Activated CD8-positive, alpha-beta T cell treated with anti-CD3 and anti-CD28 coated beads for 36 hours (primary cell): ENCODE measurements at regions not wholly inside any gene's neighbourhood (a gene's known extent, or its start where the extent isn't known, plus 50 kb on each side); places are given as distances from the start of the nearest gene placed in this dataset.

ENCODE experiments used
- ATAC-seq: fragments of 200-7000 bp; cut with Tn5 transposase; one replicate; pipeline ENCODE4 v1.10.0; 2021; ENCODE audit warnings: mild to moderate bottlenecking, moderate library complexity
- CTCF ChIA-PET: fragments of 350-600 bp; sonication (Branson Sonifier 250); formaldehyde crosslinking; loops from one replicate; lab custom pipeline; 2021; ENCODE audit warnings: antibody characterized with exemption; lab: Charles Lee
- POLR2A ChIA-PET: fragments of 350-600 bp; sonication (Branson Sonifier 250); formaldehyde crosslinking; loops from one replicate; lab custom pipeline; 2021; ENCODE audit warnings: antibody characterized with exemption; lab: Charles Lee
- DNase-seq: peaks from one replicate; pipeline ENCODE4 v3.0.0-alpha.2; 2020
- H3K27ac Mint-ChIP-seq: one replicate; pipeline ENCODE4 v1.8.0; 2021; ENCODE audit warnings: mild to moderate bottlenecking, mixed read lengths
- H3K27me3 Mint-ChIP-seq: one replicate; pipeline ENCODE4 v1.8.0; 2021; ENCODE audit warnings: mixed read lengths
- H3K36me3 Mint-ChIP-seq: one replicate; pipeline ENCODE4 v1.8.0; 2021; ENCODE audit warnings: low read depth, mixed read lengths
- H3K4me1 Mint-ChIP-seq: one replicate; pipeline ENCODE4 v1.8.0; 2021; ENCODE audit warnings: low read depth, mixed read lengths
- H3K4me3 Mint-ChIP-seq: one replicate; pipeline ENCODE4 v1.8.0; 2021; ENCODE audit warnings: mild to moderate bottlenecking, moderate library complexity, mixed read lengths
- H3K9me3 Mint-ChIP-seq: one replicate; pipeline ENCODE4 v1.8.0; 2021; ENCODE audit warnings: mixed read lengths
- intact Hi-C: fragments of 100-400 bp; cut with micrococcal nuclease; formaldehyde crosslinking; loops from one replicate; pipeline ENCODE4 v1.10.0; 2022
- TF ChIP-seq, protein P1 (sequence below): fragments of 200-600 bp; IDR thresholded peaks from one replicate; pipeline ENCODE4 v1.8.0; 2022; ENCODE audit warnings: antibody characterized with exemption, mild to moderate bottlenecking

DNA sequence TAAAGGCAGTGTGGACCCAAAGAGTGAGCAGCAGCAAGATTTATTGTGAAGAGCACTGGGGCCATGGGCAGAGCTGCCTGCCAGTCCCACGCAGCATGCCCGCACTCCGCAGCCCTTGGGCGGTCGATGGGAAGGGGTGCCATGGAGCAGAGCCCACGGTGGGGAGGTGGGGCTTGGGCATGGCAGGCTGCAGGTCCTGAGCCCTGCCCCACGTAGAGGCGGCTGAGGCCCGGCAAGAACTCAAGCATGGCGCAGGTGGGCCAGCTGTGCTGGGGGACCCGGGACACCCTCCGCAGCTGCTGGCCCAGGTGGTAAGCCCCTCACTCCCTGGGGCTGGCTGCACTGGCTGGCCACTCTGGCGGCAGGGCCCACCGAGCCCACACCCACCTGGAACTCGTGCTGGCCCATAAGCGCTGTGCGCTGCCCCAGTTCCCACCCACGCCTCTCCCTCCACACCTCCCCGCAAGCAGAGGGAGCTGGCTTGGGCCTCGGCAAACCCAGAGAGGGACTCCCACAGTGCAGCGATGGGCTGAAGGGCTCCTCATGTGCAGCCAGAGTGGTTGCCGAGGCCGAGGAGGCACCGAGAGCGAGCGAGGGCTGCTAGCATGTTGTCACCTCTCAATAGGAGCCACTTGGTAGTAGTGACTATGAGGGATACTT lies 1218.8 kb upstream of the EPHA6 start:
- H3K9me3 Mint-ChIP-seq: peaks cover 2% of the 10 kb centered on the region
- H3K4me1 Mint-ChIP-seq: no peaks in the 10 kb centered on the region
- H3K27me3 Mint-ChIP-seq: no peaks in the 10 kb centered on the region
- TF ChIP-seq, protein P1, sequence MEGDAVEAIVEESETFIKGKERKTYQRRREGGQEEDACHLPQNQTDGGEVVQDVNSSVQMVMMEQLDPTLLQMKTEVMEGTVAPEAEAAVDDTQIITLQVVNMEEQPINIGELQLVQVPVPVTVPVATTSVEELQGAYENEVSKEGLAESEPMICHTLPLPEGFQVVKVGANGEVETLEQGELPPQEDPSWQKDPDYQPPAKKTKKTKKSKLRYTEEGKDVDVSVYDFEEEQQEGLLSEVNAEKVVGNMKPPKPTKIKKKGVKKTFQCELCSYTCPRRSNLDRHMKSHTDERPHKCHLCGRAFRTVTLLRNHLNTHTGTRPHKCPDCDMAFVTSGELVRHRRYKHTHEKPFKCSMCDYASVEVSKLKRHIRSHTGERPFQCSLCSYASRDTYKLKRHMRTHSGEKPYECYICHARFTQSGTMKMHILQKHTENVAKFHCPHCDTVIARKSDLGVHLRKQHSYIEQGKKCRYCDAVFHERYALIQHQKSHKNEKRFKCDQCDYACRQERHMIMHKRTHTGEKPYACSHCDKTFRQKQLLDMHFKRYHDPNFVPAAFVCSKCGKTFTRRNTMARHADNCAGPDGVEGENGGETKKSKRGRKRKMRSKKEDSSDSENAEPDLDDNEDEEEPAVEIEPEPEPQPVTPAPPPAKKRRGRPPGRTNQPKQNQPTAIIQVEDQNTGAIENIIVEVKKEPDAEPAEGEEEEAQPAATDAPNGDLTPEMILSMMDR: no peak
- no peak for ATAC-seq
- DNase-seq: no peak
- intact Hi-C loops: no loop called here
- POLR2A ChIA-PET: no interaction called here
- no peak overlapping the region for H3K27ac Mint-ChIP-seq
- no peaks in the 10 kb centered on the region for H3K36me3 Mint-ChIP-seq
- CTCF ChIA-PET: no interaction called here
- H3K4me3 Mint-ChIP-seq: no peak overlapping the region

DNA sequence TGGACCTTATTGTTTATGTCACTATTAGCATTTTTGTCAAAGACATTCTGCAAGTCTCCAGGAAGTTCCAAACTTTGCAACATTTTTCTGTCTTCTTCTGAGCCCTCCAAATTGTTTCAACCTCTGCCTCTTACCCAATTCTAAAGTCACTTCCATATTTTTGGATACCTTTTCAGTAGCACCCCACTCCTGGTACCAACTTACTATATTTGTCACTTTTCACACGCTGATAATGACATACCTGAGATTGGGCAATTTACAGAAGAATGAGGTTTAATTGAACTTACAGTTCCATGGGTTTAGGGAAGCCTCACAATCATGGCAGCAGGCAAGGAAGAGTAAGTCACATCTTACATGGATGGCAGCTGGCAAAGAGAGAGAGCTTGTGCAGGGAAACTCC lies 1206.5 kb upstream of the EPHA6 start:
- Mint-ChIP-seq H3K4me3 (no peak overlapping the region), H3K4me1 (no peaks in the 10 kb centered on the region), H3K36me3 (no peaks in the 10 kb centered on the region), H3K9me3 (peaks cover 12% of the 10 kb centered on the region), H3K27ac (no peak overlapping the region), H3K27me3 (no peaks in the 10 kb centered on the region)
- CTCF ChIA-PET: no interaction called here
- TF ChIP-seq, protein P1: no peak
- intact Hi-C loops: no loop called here
- DNase-seq (no peak), ATAC-seq (no peak)
- POLR2A ChIA-PET: no interaction called here

DNA sequence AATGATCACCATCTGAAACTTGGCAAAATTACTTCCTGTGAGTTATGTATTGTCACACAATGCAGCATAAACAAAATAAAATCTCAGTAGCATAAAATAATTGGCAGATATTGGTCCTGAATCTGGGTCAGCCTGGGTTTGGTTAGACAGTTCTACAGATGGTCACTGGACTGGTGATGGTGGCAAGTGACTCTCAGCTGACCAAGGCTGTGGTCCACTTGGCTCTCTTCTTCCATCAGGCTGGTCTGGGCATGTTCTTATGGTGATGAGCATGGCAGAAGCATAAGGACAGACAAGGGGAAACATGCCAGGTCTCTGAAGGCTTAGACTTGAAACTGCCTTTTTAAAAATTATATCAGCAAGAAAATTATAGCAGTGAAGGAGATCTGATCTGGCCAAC lies 1205.0 kb upstream of the EPHA6 start:
- Mint-ChIP-seq H3K4me3 (no peak overlapping the region), H3K36me3 (no peaks in the 10 kb centered on the region), H3K27ac (no peak overlapping the region), H3K27me3 (no peaks in the 10 kb centered on the region), H3K9me3 (peaks cover 12% of the 10 kb centered on the region), H3K4me1 (no peaks in the 10 kb centered on the region)
- TF ChIP-seq, protein P1: no peak
- ChIA-PET CTCF (no interaction called here), POLR2A (no interaction called here)
- ATAC-seq (no peak), DNase-seq (no peak)
- intact Hi-C loops: no loop called here

DNA sequence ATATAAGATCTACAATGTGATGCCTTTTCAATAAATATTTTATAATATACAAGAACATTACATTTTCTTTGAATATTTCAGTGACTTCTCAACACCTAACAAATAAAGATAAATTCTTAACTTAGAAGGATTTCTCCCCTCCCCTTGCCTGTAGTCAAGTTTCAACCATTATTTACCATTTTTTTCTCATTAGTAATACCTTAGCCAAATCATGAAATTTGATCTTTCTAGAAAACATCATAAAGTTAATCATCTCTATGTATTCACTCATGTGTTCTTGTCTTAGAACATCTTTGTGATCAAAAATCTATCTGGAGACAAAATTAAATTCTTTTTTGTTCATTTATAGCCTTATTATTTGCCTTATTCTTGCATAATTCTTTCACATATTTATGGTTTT lies 1201.8 kb upstream of the EPHA6 start:
- ATAC-seq: no peak
- peaks cover 7% of the 10 kb centered on the region for H3K9me3 Mint-ChIP-seq
- POLR2A ChIA-PET: no interaction called here
- CTCF ChIA-PET: no interaction called here
- H3K27me3 Mint-ChIP-seq: no peaks in the 10 kb centered on the region
- H3K36me3 Mint-ChIP-seq: no peaks in the 10 kb centered on the region
- intact Hi-C loops: no loop called here
- H3K4me3 Mint-ChIP-seq: no peak overlapping the region
- no peak overlapping the region for H3K27ac Mint-ChIP-seq
- H3K4me1 Mint-ChIP-seq: no peaks in the 10 kb centered on the region
- no peak for DNase-seq
- TF ChIP-seq, protein P1: no peak

DNA sequence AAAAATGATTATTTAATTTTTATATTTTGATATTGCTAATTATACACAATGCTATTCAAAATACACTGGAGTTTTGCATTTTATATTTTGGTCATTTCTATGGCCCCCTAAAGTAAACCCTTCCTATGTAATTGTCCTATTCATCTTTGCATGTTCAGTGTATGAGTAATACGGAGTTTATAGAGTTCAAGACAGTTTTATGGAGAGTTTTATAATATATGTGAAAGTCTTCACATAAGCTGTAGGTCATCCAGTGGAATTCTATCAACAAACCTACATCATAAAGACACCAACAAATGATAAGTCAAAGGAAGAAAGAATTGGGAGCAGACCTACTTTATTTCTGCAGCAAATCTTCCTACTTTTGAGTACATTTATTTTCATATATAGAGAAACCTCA lies 1200.4 kb upstream of the EPHA6 start:
- H3K9me3 Mint-ChIP-seq: peaks cover under 1% of the 10 kb centered on the region
- no peak overlapping the region for H3K4me3 Mint-ChIP-seq
- CTCF ChIA-PET: no interaction called here
- H3K36me3 Mint-ChIP-seq: no peaks in the 10 kb centered on the region
- ATAC-seq: no peak
- TF ChIP-seq, protein P1: no peak
- intact Hi-C loops: no loop called here
- H3K4me1 Mint-ChIP-seq: no peaks in the 10 kb centered on the region
- H3K27me3 Mint-ChIP-seq: no peaks in the 10 kb centered on the region
- no peak overlapping the region for H3K27ac Mint-ChIP-seq
- POLR2A ChIA-PET: no interaction called here
- no peak for DNase-seq
